ENCODE measurements at regions not wholly inside any gene's neighbourhood (a gene's known extent, or its start where the extent isn't known, plus 50 kb on each side); places are given as distances from the start of the nearest gene placed in this dataset.

GRCh38 chr4:102447413-102447812, 53.7 kb upstream of the NFKB1 start:
- Histone ChIP-seq H3K27ac (ENCODE audit: low read depth in 1 of 2, low read length in 2 of 2) (no peak overlapping the region), H3K4me1 (ENCODE audit: control insufficient read depth in 1 of 2, insufficient read depth in 2 of 2, low read length in 2 of 2) (no peaks in the 10 kb centered on the region), H3K27me3 (ENCODE audit: control insufficient read depth in 1 of 2, insufficient read depth in 2 of 2, low read length in 1 of 2) (no peaks in the 10 kb centered on the region), H3K4me3 (ENCODE audit: low read length in 2 of 2) (no peak overlapping the region), H3K9me3 (ENCODE audit: control insufficient read depth, low read length) (no peaks in the 10 kb centered on the region), H3K36me3 (ENCODE audit: control insufficient read depth in 1 of 2, insufficient read depth in 2 of 2, low read length in 1 of 2) (no peaks in the 10 kb centered on the region)
- ATAC-seq (ENCODE audit: low FRiP score) (no peak), DNase-seq (no peak)
- intact Hi-C loops (cut with DNase I) = loop anchor here (5.0 to 10.0 kb wide), 4 partner anchors 167 to 657 kb away; partner anchors contain the start of gene BDH2 (in 1 of the 2)
- WGBS, 2 donors = 63 to 65% methylated on average over 4 of the region's 4 CpGs

GRCh38 chr4:102449751-102450352, 51.3 kb upstream of the NFKB1 start:
- H3K36me3 ChIP-seq (ENCODE audit: control insufficient read depth in 1 of 2, insufficient read depth in 2 of 2, low read length in 1 of 2) = no peaks in the 10 kb centered on the region
- ATAC-seq (ENCODE audit: low FRiP score) = peak; percentile 54

GRCh38 chr4:102451266-102451665, 49.9 kb upstream of the NFKB1 start:
- no peak overlapping the region for H3K4me3 ChIP-seq (ENCODE audit: low read length in 2 of 2)
- no peaks in the 10 kb centered on the region for H3K36me3 ChIP-seq (ENCODE audit: control insufficient read depth in 1 of 2, insufficient read depth in 2 of 2, low read length in 1 of 2)
- ATAC-seq (ENCODE audit: low FRiP score) (no peak), DNase-seq (no peak)
- H3K27ac ChIP-seq (ENCODE audit: low read depth in 1 of 2, low read length in 2 of 2) = no peak overlapping the region
- WGBS, 2 donors = 94% methylated on average over 4 of the region's 4 CpGs
- H3K9me3 ChIP-seq (ENCODE audit: control insufficient read depth, low read length) = no peaks in the 10 kb centered on the region
- H3K4me1 ChIP-seq (ENCODE audit: control insufficient read depth in 1 of 2, insufficient read depth in 2 of 2, low read length in 2 of 2) = no peaks in the 10 kb centered on the region
- H3K27me3 ChIP-seq (ENCODE audit: control insufficient read depth in 1 of 2, insufficient read depth in 2 of 2, low read length in 1 of 2) = no peaks in the 10 kb centered on the region
- intact Hi-C loops (cut with DNase I) = no loop called here

More at GRCh38 chr4:102449751-102450352, 51.3 kb upstream of the NFKB1 start:
- no peaks in the 10 kb centered on the region for H3K4me1 ChIP-seq (ENCODE audit: control insufficient read depth in 1 of 2, insufficient read depth in 2 of 2, low read length in 2 of 2)
- H3K4me3 ChIP-seq (ENCODE audit: low read length in 2 of 2) = no peak overlapping the region
- intact Hi-C loops (cut with DNase I) = loop anchor here (5.0 to 10.0 kb wide), 4 partner anchors 165 to 655 kb away; partner anchors contain the start of gene BDH2 (in 1 of the 2)
- 31 to 52% methylated on average over 4 of the region's 4 CpGs for WGBS, 2 donors
- H3K9me3 ChIP-seq (ENCODE audit: control insufficient read depth, low read length) = no peaks in the 10 kb centered on the region
- H3K27ac ChIP-seq (ENCODE audit: low read depth in 1 of 2, low read length in 2 of 2) = no peak overlapping the region
- H3K27me3 ChIP-seq (ENCODE audit: control insufficient read depth in 1 of 2, insufficient read depth in 2 of 2, low read length in 1 of 2) = no peaks in the 10 kb centered on the region
- no peak for DNase-seq

All from aorta (tissue), 5 donors.